Kidney (tissue), 13 donors: ENCODE measurements at regions not wholly inside any gene's neighbourhood (a gene's known extent, or its start where the extent isn't known, plus 50 kb on each side); places are given as distances from the start of the nearest gene placed in this dataset.
"Not testable (repeated sequence)": the region's sequence is repeated elsewhere in the genome, so short reads cannot be mapped to it uniquely, and the experiment has no call there.

Source experiments
- DNase-seq, 5 donors: peaks; one replicate each; pipeline ENCODE4 v3.0.0-alpha.2; 2013 to 2020
- FAIRE-seq: peaks from 2 replicates; lab custom pipeline; 2012; peaks lifted over from hg19 to GRCh38; lab: Jason Lieb, UNC
- H3K27ac ChIP-seq, 2 donors: one replicate each; pipeline ENCODE4 v1.7.0; 2013; ENCODE audit warnings: low read depth in 2 of 2, low read length in 2 of 2, inconsistent platforms in 1 of 2
- H3K27me3 ChIP-seq: one replicate; pipeline ENCODE4 v1.7.1; 2013; ENCODE audit warnings: low read length, inconsistent platforms; ENCODE audit not compliant: control insufficient read depth, insufficient read depth
- H3K36me3 ChIP-seq, 3 donors: one replicate each; pipeline versions ENCODE4 v1.7.0 to v1.7.1; 2013; ENCODE audit warnings: low read length in 3 of 3, control low read depth in 1 of 3, inconsistent platforms in 1 of 3; ENCODE audit not compliant: insufficient read depth in 3 of 3, control insufficient read depth in 2 of 3
- H3K4me1 ChIP-seq, 3 donors: one replicate each; pipeline versions ENCODE4 v1.7.0 to v1.7.1; 2013; ENCODE audit warnings: low read length in 3 of 3, inconsistent platforms in 1 of 3, low read depth in 1 of 3; ENCODE audit not compliant: control insufficient read depth in 2 of 3, insufficient read depth in 2 of 3
- H3K4me3 ChIP-seq, 3 donors: one replicate each; pipeline versions ENCODE4 v1.7.0 to v1.8.1; 2013; ENCODE audit warnings: low read length in 3 of 3, control low read depth in 1 of 3, inconsistent platforms in 1 of 3
- H3K9ac ChIP-seq, 3 donors: one replicate each; pipeline versions ENCODE4 v1.7.0 to v1.7.1; 2013; ENCODE audit warnings: low read length in 3 of 3, control low read depth in 1 of 3, inconsistent platforms in 1 of 3
- H3K9me3 ChIP-seq, 3 donors: one replicate each; pipeline versions ENCODE4 v1.7.0 to v1.7.1; 2013; ENCODE audit warnings: low read length in 3 of 3, control low read depth in 1 of 3, inconsistent platforms in 1 of 3; ENCODE audit not compliant: control insufficient read depth in 2 of 3, insufficient read depth in 1 of 3
- intact Hi-C: fragments of 100-400 bp; cut with DNase I; formaldehyde crosslinking; loops from one replicate; pipeline ENCODE4 v1.11.1; 2022
- TF ChIP-seq, protein P1 (sequence below): IDR thresholded peaks from 3 replicates; pipeline ENCODE4 v1.5.1; 2012; ENCODE audit warnings: mild to moderate bottlenecking, moderate library complexity, borderline replicate concordance; ENCODE audit not compliant: insufficient read depth; ENCODE audit errors: extremely low read depth
- donor health status: control.
- donor health status: control.
- donor health status: control.
- donor health status: control.
- donor health status: control.
- donor health status: DM: yes; HTN: yes; CAD: no.
- donor health status: Normal renal cell carcinoma (clear cell type).

DNA sequence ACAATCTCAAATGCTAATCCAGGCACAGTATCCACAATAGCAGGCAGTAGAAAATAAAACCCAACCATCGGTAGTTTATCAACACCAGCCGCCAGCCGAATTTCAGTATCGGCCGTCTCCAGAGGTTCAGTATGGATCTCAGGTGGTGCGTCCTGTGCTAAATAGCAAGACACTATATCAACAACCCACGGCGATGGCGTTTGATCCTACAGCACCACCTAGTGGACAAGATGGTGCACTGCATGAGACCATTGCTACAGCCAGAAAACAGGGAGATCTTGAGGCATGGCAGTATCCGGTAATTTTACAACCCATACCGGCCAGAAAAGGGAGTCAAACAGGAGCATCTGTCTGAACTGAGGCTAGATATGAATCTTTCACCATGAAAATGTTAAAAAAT lies 112.0 kb upstream of the FRG2C start:
- intact Hi-C loops, H3K9ac ChIP-seq, H3K9me3 ChIP-seq, H3K4me1 ChIP-seq, H3K27me3 ChIP-seq, FAIRE-seq, H3K27ac ChIP-seq, H3K4me3 ChIP-seq, H3K36me3 ChIP-seq: not testable (repeated sequence)
- TF ChIP-seq, protein P1, sequence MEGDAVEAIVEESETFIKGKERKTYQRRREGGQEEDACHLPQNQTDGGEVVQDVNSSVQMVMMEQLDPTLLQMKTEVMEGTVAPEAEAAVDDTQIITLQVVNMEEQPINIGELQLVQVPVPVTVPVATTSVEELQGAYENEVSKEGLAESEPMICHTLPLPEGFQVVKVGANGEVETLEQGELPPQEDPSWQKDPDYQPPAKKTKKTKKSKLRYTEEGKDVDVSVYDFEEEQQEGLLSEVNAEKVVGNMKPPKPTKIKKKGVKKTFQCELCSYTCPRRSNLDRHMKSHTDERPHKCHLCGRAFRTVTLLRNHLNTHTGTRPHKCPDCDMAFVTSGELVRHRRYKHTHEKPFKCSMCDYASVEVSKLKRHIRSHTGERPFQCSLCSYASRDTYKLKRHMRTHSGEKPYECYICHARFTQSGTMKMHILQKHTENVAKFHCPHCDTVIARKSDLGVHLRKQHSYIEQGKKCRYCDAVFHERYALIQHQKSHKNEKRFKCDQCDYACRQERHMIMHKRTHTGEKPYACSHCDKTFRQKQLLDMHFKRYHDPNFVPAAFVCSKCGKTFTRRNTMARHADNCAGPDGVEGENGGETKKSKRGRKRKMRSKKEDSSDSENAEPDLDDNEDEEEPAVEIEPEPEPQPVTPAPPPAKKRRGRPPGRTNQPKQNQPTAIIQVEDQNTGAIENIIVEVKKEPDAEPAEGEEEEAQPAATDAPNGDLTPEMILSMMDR, result peak; percentile 47
- DNase-seq, result peak in 2 of 5 donors; percentile 14 to 34

DNA sequence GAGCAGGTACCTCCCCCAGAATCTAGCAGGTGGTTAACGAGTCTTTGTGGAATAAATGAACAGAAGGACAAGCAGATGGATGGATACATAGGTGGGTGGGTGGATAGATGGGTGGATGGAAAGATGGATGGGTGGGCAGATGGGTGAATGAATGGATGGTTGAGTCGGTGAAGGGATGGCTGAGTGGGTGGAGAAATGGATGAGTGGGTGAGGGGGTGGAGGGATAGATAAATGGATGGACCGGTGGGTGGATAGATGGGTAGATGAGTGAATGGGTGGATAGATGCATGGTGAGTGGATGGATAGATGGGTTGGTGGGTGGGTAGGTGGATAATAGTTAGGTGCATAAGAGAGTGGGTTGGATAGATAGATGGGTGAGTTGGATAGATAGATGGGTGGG lies 99.7 kb upstream of the FRG2C start:
- H3K27ac ChIP-seq, intact Hi-C loops, H3K9ac ChIP-seq: not testable (repeated sequence)

DNA sequence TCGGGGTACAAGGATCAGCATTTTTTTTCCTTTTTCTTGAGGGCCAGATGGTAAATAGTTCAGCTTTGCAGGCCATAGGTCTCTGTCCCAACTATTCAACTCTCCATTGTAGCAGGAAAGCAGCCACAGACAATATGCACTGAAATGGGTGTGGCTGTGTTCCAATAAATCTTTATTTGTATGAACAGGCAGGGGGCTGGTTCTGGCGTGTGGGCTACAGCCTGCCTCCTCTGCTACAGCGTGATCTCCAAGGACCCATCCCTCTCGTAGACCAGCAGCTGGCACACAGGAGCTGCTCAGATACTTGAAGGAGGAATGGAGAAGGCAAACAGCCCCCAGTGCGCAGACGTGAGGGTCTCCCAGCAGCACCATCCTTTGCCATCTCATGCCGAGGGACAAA lies 91.8 kb upstream of the FRG2C start:
- H3K4me1 ChIP-seq, FAIRE-seq, H3K9me3 ChIP-seq, H3K27me3 ChIP-seq, H3K27ac ChIP-seq, H3K4me3 ChIP-seq, H3K36me3 ChIP-seq, intact Hi-C loops, H3K9ac ChIP-seq, DNase-seq: not testable (repeated sequence)

More for the DNA sequence above, 99.7 kb upstream of the FRG2C start:
- FAIRE-seq, H3K4me1 ChIP-seq, H3K4me3 ChIP-seq, H3K36me3 ChIP-seq, DNase-seq, H3K9me3 ChIP-seq, H3K27me3 ChIP-seq: not testable (repeated sequence)

DNA sequence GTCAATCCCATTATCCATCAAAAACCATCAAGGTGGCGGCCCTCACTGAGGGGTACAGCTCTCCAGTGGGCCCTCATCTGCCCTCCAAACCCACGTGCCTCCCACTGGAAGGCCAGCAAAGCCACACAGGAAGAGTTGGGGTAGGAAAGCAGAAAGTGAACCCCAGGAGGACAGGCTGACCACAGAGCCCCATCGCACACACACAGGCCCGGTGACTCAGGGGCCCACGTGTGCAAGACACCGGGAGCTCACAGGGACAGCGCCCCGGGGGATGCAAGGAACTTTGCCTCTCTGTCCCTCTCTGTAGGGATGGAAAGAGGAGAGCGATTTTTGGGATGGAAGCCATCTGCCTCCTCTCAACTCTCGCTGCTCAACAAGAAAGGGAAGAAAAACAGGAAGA lies 85.0 kb upstream of the FRG2C start:
- H3K4me1 ChIP-seq, DNase-seq, H3K4me3 ChIP-seq, H3K27me3 ChIP-seq, intact Hi-C loops, H3K9ac ChIP-seq, H3K36me3 ChIP-seq, H3K27ac ChIP-seq, FAIRE-seq, H3K9me3 ChIP-seq: not testable (repeated sequence)

DNA sequence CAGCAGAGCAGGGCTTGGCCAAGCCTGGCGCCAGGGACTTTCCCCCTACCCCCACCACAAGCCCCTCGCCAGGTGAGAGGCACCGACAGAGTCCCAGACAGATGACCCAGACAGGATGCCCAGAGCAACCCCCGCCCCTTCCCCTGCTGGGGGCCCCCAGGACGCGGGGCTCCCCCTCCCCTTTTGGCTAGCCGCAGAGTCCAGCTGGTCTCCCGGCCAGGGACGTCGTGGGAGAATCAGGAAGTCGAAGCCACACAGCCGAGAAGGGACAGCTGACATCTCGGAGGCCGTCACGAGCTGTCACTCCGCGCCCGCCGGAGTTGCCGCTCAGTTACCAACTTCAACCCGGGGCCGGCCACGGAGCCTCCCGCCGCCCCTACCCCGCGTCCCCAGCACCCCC lies 84.6 kb upstream of the FRG2C start:
- intact Hi-C loops, H3K27me3 ChIP-seq, H3K36me3 ChIP-seq, H3K4me1 ChIP-seq, FAIRE-seq, H3K27ac ChIP-seq, H3K4me3 ChIP-seq, H3K9me3 ChIP-seq, H3K9ac ChIP-seq: not testable (repeated sequence)
- DNase-seq, result peak in 4 of 5 donors; percentile 21 to 66 (median 30)
